ENCODE measurements at regions not wholly inside any gene's neighbourhood (a gene's known extent, or its start where the extent isn't known, plus 50 kb on each side); places are given as distances from the start of the nearest gene placed in this dataset.
"Not testable (repeated sequence)": the region's sequence is repeated elsewhere in the genome, so short reads cannot be mapped to it uniquely, and the experiment has no call there.

DNA sequence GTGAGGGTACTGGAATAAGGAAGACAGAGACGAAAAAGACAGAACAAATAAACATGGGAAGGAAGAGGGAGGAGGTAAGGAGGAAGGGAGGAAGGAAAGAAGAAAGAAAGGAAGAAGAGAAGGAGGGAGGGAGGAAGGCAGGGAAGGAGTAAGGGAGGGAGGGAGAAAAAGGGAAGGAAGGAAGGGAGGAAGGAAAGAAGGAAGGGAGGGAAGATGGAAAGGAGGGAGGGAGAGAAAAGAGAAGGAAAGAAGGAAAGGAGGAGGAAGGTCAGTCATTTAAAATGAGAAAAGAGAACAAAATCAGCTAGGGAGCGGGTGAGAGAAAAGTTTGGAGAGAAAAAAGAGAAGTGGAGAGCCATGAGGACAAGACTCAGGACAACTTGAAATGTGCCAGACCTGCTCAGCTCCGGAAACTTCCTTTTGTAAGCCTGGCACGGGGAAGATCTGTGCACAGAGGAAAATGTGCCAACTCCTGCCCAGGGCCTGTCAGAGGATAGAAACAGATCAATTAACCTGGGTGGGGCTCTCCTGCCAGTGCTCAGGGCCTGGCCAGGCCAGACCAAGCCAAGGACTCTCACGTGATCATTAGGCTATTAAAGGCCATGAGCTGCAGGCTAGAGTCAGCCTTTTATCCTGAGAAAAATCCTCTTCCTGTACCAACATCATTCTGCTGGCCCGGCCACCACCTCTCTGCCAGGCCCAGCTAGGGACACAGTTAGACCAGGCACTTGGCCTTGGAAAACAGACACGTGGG is 50.1 kb upstream of the BCL6 start:
- DNase-seq, result no peak

DNA sequence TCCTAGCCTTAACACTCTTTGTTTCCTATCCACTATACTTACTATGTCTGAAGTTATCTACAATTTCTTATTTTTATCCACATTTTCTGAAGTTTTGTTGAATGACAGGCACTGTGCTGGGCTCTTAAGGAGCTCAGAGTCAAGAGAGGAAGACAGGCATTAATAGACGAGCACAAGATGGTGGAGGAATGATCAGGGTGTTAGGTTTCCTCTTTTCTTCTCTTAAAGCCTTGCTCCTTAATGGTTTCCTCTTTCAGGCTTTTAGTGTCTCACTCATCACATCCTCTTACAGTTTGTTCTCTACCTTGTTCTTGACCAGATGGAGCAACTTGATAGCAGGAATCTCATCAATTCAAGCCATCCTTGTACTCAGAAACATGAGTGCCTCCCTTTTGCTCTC is 52.9 kb upstream of the BCL6 start:
- no peak for DNase-seq

DNA sequence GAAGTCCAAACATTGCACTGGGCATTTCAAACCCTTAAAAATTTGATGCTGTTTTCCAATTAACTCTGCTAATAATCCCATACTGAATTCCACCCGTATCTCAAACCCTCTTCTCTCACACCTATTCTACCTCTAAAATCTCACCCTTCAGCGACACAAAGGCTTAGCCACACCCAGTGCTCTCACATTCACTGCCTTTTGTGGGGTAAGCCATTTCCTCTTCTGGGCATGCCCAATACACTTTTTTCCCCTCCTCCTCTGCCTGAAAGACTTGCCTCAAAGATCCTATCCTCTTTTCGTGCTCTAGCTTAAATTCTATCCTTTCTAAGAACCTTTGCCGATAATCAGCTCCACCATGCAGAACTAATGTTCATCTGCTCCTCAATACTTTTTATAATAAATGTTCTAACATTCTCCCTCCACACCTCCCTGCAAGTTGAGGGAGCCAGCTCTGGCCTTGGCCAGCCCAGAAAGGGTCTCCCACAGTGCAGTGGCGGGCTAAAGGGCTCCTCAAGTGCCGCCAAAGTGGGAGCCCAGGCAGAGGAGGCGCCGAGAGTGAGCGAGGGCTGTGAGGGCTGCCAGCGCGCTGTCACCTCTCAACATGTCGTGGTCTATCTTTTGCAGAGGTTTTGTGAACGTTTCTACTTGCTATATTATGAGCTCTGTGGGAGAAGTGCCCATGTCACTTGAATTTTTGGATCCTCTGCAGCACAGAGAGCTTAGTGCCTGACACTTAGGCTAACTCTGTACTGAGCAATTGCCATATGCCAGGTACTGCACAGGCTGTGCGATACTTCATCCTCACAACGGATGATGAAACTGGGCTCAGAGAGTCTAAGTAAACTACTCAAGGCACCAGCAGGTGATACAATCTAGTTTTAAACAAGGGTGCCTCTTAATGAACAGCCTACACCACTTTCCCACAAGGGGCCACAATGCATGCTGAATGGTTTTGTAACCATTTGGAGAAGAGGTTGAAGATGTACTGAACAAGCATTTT is 53.6 kb upstream of the BCL6 start:
- no peak for DNase-seq

DNA sequence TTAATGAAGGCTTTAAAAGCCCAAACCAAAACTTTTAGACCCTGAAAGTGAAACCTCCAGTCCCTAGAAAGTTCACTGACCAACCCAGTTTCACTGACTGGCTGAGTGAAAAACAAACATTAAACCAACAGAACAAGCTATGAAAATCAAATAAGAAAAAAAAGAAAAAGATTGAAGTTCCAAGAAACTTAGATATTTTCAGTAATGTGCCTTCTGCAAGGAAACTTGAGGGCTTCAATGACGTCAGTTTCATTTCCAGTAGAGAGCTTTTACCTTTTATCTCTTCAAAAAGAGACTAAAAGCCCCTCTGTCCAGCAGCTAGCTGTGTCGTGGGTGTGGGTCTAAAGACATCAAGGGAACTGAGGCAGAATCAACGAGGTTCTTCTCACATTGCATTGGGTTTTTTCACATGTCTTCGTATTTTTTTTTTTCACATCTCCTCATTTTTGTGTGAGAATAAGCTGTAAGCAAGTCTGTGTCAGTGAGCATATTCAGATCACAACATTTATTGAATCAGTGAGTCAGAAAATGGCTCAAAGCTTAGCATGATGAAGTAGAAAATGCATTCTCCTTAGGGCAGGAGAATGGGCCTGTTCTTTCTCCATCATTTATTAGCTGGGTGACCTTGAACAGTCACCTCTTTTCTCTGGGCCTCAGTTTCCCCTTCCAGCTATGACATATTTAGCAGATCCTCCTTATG is 54.8 kb upstream of the BCL6 start:
- DNase-seq, result no peak

DNA sequence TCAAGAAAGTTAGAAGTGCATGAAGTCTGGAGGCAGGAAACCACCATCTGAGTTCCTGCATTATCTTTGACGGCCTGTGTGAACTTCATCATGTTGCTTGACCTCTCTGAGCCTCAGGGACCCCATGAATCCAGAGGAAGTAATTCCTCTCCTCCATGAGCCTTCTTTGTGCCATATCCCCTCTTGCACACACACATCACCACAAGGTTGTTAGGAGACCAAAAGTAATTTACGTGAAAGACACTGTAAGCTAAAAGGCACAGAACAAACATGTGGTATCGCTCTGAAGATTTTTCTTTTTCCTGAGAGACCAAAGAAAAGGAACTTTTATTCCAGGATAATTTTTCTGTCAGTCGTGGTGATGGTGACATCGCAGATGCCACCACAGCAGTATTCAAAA is 55.9 kb upstream of the BCL6 start:
- no peak for DNase-seq

DNA sequence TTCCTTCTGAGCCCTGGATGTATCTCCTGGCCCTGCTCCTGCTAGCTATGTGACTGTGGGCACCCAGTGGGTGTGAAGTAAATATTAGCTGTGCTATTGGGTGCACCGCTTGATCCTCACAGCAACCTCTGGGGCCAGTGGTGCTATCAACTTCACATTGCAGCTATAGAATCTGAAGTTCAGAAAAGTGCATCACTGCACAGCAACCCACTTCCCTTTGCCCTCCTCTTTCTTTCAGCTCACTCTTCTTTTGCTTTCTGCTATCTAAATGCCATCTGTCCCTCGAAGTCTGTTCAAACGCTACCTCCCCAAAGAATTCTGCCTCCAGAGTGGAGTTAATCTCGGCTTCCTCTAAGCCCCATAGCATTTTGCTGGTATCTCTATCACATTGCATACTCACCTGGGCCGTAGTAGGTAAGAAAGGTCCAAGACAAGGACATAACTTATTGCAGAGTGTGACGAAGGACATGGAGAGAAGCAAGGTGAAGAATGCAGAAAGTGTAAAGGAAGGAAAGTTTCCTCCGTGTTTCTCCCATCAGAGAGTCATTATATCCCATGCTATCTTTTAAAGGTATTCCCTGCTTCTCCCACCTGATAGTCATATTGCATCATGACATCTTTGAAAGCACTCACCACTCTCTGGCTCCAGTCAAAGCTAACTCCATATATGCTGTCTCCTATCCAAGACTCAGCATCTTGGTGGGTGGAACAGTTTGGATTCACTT is 57.1 kb upstream of the BCL6 start:
- no peak for DNase-seq

DNA sequence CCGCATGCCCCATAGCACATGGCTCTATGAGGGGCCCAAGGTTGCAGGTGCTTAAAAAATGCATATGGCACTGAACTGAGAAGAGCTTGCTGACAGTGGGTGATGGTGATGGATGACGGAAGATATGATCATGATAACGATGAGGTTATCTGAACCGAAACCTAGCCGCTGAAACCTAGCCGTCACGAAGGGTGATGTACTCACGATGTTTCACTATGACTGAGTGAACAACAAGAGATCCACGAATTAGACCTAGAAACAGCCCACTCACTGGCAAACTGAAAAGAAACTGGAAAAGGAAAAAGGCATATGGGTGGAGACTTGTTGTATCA is 57.6 kb upstream of the BCL6 start:
- no peak for DNase-seq

DNA sequence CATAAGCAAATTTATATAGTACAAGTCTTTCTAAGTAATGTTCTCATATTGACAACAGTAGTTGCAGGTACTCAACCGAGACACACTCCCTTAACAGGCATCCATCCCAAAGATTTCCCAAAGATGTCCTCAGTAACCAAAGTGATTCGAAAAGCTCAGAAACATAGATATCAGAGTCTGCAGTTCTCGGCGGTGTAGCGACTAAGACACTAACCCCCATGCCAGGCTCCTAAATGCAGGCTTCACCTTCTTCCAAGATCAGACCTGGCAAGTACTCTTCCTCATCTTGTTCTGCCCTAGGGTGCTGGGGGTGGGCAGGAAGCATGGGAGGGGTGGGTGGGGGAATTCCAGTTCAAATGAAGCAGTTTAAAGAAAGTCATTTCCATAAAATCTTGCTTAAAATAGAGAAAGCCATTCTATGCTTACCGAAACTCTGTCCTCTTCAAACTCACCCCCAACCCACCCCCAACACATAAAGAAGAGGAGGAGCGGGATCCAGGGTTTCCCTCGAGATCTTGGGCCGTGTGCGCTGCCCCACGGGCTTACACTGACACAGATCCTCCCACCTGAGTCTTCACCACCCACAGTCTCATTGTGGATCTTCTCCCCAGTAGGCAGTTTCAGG is 59.0 kb upstream of the BCL6 start:
- no peak for DNase-seq

DNA sequence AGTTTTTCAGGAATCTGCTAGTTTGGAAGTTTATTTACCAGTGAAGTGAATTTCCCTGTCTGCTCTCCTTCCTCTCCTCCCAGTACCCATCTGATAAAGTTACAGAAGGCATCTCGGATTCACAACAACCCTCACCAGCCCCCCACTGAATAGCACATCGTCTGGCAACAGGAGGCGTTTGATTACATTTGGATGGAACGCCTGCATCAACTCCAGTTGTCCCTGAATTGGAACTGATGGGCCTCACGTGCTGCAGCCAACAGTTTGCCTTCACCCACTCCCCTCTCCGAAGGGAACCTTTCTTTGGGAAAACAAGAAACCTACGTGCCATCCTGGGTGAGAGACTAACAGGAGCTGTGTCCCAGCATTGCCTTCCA is 59.5 kb upstream of the BCL6 start:
- DNase-seq, result no peak

DNA sequence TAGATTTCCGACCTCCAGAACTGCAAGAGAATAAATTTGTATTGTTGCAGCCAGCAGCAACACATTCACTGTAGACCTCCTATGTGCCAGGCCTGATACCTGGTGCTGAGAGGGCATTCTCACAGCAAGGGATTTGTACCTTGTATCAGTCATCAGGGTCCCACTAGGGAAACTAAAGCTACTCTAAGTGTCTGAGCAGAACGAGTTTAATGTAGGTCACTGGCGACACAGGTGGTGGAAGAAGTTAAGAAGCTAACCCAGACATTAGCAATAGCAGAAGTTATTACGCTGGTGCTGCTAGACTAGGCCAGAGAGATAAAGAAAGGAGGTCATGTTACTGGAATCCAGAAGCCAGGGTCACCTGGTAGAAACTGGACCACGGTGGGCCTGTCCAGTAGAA is 60.5 kb upstream of the BCL6 start:
- no peak for DNase-seq

DNA sequence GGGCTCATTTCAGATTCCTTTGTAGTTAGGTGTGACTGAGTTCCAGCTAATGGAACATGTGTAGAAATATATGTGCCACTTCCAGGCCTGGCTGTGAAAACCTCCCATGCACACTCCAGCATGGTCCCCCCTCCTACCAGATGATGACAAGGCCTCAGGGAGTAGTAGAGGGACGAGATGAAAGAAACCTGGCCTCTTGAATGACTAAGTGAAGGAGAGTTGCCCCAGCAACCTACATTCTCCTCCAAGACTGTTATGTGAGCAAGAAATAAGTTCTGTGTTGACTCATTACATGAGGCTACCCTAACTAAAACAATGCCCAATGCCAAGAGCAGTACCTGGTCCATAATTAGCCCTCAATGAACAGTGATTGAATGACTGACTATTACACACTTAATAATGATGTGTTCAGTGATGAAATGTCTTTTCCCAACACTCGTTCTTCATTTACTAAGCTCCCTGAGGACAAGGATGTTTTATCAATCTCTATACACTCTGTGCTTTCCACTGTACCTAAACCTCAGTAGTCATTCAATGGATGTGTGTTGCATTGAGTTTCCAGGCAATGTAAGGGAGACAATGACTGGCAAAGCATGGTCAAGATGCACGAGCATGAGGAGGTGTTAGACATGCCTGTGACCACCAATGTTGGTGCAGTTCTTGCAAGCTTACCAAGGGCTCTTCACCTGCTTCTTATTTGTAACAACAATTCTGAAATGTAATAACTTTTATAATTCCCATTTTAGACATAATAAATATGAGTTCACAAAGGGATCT is 62.0 kb upstream of the BCL6 start:
- no peak for DNase-seq

DNA sequence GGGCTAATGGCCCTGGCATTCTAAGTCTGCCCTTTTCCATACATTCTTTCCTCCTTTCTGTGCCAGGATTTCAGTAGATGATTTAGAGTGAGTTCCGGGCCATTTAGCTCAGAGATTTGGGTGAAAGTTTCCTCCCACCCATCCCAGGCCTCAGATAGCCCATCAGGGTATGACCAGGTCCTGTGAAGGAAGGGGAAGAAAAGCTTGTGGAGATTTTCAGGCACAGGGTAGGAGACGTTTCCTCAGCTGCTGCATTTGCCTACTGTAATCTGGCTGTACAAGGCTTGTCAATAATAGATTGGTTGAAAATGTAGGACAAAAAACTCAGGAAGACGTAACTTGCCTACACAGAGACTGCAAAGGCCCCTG is 63.2 kb upstream of the BCL6 start:
- no peak for DNase-seq

DNA sequence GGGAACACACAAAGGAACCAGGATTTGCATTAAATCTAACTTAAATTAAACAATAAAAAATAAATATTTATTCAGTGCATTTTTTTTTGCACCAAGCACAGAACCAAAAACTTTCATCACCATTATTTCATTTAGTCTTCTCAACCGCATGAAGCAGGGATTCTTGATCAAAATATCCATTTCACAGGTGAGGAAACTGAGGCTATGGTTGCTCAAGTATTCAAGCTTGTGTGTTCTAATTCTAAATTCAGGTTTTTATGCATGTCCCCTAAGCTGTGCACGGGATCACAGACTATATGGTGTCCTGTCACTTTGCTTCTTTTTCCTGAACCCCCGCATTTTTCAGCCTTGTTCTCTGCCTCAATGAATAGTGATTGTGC is 64.3 kb upstream of the BCL6 start:
- DNase-seq, result no peak

DNA sequence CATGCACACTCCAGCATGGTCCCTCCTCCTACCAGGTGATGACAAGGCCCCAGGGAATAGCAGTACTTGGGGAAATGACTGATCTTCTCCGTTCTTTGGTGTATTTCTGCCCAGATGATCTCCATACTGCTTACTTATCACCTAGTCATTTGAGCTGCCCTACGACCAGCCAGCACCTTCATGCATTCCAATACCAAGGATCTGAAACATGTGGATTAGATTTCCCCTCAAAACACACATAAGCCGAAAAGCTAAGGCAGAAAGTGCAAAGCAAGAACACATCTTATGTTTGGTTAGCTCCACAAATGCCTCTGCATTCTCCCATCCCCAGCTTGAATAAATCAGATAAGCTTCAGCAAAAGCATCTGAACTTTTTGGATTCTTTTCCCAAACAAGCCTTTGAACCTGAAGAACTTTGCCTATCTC is 64.8 kb upstream of the BCL6 start:
- DNase-seq, result no peak

DNA sequence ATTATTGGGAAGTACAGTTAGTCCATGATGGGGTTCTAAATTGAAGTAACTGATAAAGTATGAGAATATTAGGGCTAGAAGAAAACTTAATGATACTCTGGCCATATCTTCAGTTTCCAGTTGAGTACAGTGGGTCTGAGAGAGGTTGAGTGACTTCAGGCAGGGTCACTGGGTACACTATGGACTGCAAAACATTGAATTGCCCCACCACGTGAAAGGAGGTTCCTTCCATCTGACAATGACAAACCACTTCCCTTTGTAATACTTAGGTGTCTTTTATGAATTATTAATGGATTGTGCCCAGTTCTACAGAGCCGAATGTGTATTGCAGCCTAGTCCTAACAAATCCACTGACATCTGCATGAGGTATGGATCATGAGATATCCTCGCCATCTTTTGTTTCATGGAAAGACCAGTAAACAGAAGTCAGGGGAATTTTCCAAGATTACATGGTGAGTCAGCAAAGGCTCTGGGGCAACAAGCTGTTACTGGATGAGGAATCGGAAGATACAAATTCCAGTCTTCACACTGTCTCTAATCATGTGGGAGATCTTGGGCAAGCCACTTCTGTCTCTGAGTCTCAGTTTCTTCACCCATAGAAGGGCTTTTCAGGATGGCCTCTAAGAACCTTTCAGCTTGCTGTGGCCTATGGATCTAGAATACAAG is 66.5 kb upstream of the BCL6 start:
- DNase-seq, result no peak

DNA sequence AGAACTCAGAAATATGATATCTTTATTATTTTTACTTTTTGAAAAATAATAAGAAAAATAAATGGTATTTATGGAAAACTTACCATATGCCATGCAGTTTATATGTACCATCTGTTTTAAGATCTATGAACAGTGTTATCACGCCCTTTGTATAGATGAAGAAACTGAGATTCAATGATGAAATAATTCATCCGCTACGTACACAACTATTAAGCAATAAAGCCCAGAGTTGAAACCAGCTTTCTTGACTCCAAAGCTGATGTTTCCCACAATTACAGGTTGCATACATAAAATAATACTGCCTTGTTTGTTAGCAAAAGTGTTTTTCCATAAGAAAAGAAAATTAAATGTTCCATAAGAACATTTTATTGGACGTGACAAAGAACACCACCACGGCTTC is 67.2 kb upstream of the BCL6 start:
- no peak for DNase-seq

DNA sequence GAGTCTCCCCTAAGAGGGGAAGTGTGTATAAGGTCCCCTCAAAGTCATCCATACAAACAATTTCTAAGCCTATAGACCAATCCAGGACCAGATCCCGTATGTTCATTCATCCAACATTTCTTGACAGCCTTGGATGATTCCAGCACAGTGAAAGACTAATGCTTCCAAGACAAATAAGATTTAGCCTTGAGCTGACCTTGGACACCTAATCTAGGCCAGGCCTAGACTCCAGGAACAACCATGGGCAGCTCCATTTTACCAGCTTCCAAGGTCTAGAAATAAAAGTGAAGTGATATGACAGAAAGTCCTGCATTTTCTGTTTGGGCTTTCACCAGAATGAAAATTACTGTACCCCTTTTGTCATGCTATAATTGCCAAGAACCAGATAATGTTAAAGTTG is 67.9 kb upstream of the BCL6 start:
- no peak for DNase-seq

DNA sequence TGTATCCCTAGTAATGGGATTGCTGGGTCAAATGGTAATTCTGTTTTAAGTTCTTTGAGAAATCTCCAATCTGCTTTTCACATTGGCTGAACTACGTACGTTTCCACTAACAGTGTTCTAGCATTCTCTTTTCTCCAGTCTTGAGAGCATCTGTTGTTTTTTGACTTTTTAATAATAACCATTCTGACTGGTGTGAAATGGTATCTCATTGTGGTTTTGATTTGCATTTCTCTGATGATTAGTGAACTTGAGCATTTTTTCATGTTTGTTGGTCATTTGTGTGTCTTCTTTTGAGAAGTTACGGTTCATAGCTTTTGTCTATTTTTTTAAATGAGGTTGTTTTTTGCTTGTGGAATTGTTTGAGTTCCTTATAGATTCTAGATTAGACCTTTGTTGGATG is 72.5 kb upstream of the BCL6 start:
- DNase-seq, result not testable (repeated sequence)

DNA sequence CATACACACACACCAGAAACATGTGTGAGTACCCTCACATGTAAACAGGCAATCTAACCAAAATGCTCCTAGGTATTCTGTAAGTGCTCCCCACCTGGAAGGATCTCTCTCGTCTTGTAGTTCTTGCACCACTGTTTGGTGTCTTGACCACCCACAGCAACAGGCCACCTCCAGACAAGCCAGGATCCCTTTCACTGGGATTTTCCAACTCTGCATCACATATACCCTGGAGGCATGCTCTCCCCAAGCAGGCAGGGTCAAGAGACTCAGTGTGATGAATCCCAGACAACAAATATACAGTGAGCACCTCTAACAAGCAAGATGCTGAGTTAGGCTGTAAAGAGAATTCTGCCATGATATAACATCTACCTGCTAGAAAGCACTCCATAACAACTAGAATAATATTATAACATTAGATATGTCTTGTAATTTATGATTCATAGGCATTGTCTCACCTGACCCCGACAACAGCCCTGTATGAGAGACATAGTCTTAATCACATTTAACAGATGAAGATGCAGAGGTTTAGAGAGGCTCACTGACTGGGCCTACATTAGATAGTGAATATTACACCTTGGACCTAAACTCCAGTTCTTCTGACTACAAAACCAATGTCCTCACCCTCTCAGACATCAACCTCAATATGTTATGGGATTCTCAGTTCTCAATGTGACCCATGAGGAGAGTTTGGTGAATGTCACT is 76.5 kb upstream of the BCL6 start:
- no peak for DNase-seq

DNA sequence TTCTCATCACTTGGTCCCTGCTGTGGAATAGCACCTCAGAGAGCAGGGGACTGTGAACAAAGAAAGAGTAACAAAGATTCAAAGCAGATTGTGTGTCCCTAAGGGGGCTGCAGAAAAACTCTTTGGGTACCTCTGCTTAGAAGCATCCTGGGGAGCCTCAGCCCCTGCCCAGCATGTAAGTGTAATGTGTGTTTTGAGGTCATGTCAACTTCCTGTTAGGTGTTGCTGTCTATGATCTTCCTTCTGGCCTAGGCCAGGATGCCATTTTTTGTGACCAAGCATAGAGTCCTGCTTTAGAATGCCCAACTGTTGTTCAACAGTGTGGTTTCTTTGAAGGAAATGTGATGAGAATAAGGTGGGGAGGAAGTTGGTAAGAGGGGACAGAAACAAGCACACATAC is 77.1 kb upstream of the BCL6 start:
- no peak for DNase-seq

DNA sequence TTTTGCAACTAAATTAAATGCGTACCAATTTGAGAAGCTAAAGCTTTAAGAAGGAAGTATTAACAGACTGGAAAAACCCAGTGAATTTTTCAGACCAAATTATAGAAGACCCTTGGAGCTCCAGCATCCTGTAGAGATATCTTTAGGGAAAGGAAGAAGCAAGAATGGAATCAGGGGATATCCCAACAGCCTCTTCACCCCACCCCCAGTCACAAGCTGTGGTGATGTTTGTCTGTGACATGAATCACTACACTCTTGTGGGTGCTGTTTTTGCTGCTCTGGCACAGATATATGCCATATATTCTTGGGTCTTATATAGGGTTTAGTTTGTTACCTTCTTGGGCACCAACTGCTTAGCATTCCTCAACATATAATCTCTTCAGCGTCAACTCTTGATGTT is 78.5 kb upstream of the BCL6 start:
- no peak for DNase-seq
